HEK293 (cell line): ENCODE measurements at regions not wholly inside any gene's neighbourhood (a gene's known extent, or its start where the extent isn't known, plus 50 kb on each side); places are given as distances from the start of the nearest gene placed in this dataset.

Experiments
- CTCF ChIA-PET: fragments of 350-600 bp; formaldehyde crosslinking; extraction: SDS; loops from one replicate; lab custom pipeline; 2021; ENCODE audit warnings: antibody characterized with exemption; lab: Yijun Ruan, JAX
- POLR2A ChIA-PET: fragments of 300-600 bp; formaldehyde crosslinking; extraction: SDS; loops from one replicate; lab custom pipeline; 2020; ENCODE audit warnings: antibody characterized with exemption, inconsistent platforms; lab: Yijun Ruan, JAX
- H3K27ac ChIP-seq: fragments of 200-500 bp; sonication (Bioruptor generic); 2 replicates; pipeline ENCODE4 v1.5.1; 2014; ENCODE audit warnings: low read depth, low read length, control low read depth, inconsistent platforms; ENCODE audit errors: extremely low read depth
- H3K36me3 ChIP-seq, 2 experiments: fragments of 200-500 bp in 1 of 2; sonication (Bioruptor generic) in 1 of 2; 1 replicate in 1 of 2; 2 replicates in 1 of 2; pipeline ENCODE4 v1.5.1; 2014 to 2017; ENCODE audit warnings: inconsistent platforms in 2 of 2, low read length in 2 of 2; ENCODE audit not compliant: control insufficient read depth in 2 of 2, insufficient read depth in 1 of 2
- H3K4me1 ChIP-seq: fragments of 200-500 bp; sonication (Bioruptor generic); 2 replicates; pipeline ENCODE4 v1.5.1; 2014; ENCODE audit warnings: mild to moderate bottlenecking, low read length, inconsistent platforms; ENCODE audit not compliant: control insufficient read depth, insufficient read depth
- H3K4me3 ChIP-seq: 2 replicates; pipeline ENCODE4 v1.5.1; 2011; ENCODE audit warnings: low read depth, mild to moderate bottlenecking, control low read depth, low read length, moderate library complexity
- H3K9me3 ChIP-seq: fragments of 200-500 bp; sonication (Bioruptor generic); 2 replicates; pipeline ENCODE4 v1.5.1; 2014; ENCODE audit warnings: low read depth, low read length, inconsistent platforms; ENCODE audit not compliant: control insufficient read depth, insufficient read depth
- BCL11B ChIP-seq: fragments of 450-650 bp; formaldehyde crosslinking; IDR thresholded peaks from 2 replicates; pipeline ENCODE4 v1.5.1; 2016; ENCODE audit warnings: low read depth, missing biosample characterization, missing genetic modification characterization
- GFI1B ChIP-seq: fragments of 450-650 bp; formaldehyde crosslinking; IDR thresholded peaks from 2 replicates; pipeline ENCODE4 v1.5.1; 2016; ENCODE audit warnings: missing biosample characterization, missing genetic modification characterization
- GLIS1 ChIP-seq: fragments of 450-650 bp; formaldehyde crosslinking; IDR thresholded peaks from 2 replicates; pipeline ENCODE4 v1.5.1; 2016; ENCODE audit warnings: missing biosample characterization, missing genetic modification characterization
- IKZF3 ChIP-seq: fragments of 450-650 bp; IDR thresholded peaks from 2 replicates; pipeline ENCODE4 v1.5.0; 2018; ENCODE audit warnings: missing biosample characterization, mild to moderate bottlenecking, missing genetic modification characterization, moderate library complexity
- KLF8 ChIP-seq: fragments of 450-650 bp; formaldehyde crosslinking; IDR thresholded peaks from 2 replicates; pipeline ENCODE4 v1.5.1; 2016; ENCODE audit warnings: missing biosample characterization, missing genetic modification characterization
- MEIS1 ChIP-seq: sonication (generic); formaldehyde crosslinking; IDR thresholded peaks from 2 replicates; pipeline ENCODE4 v1.8.1; 2022; ENCODE audit warnings: missing genetic modification reagents, mild to moderate bottlenecking, borderline replicate concordance
- OSR2 ChIP-seq: fragments of 450-650 bp; formaldehyde crosslinking; IDR thresholded peaks from 2 replicates; pipeline ENCODE4 v1.5.1; 2016; ENCODE audit warnings: missing biosample characterization, missing genetic modification characterization
- PRDM4 ChIP-seq: fragments of 450-650 bp; formaldehyde crosslinking; IDR thresholded peaks from 2 replicates; pipeline ENCODE4 v1.5.1; 2017; ENCODE audit warnings: missing biosample characterization, missing genetic modification characterization
- SALL2 ChIP-seq: fragments of 450-650 bp; formaldehyde crosslinking; IDR thresholded peaks from 2 replicates; pipeline ENCODE4 v1.5.0; 2017; ENCODE audit warnings: missing biosample characterization, mild to moderate bottlenecking, missing genetic modification characterization, borderline replicate concordance
- SP3 ChIP-seq: fragments of 450-650 bp; formaldehyde crosslinking; IDR thresholded peaks from 2 replicates; pipeline ENCODE4 v1.5.1; 2016; ENCODE audit warnings: missing biosample characterization, missing genetic modification characterization
- SP7 ChIP-seq: fragments of 450-650 bp; formaldehyde crosslinking; IDR thresholded peaks from 2 replicates; pipeline ENCODE4 v1.5.1; 2016; ENCODE audit warnings: missing biosample characterization, missing genetic modification characterization
- TRIM28 ChIP-seq: IDR thresholded peaks from 2 replicates; pipeline ENCODE4 v1.6.1; 2011; ENCODE audit warnings: low read length, control low read depth, borderline replicate concordance
- YY1 ChIP-seq: fragments of 450-650 bp; formaldehyde crosslinking; IDR thresholded peaks from 2 replicates; pipeline ENCODE4 v1.5.1; 2018; ENCODE audit warnings: missing biosample characterization, missing genetic modification characterization
- ZBTB44 ChIP-seq: fragments of 450-650 bp; IDR thresholded peaks from 2 replicates; pipeline ENCODE4 v1.5.1; 2018; ENCODE audit warnings: missing biosample characterization, mild to moderate bottlenecking, missing genetic modification characterization
- ZBTB48 ChIP-seq: fragments of 450-650 bp; formaldehyde crosslinking; IDR thresholded peaks from 2 replicates; pipeline ENCODE4 v1.5.1; 2016; ENCODE audit warnings: missing biosample characterization, missing genetic modification characterization
- ZBTB6 ChIP-seq: fragments of 450-650 bp; formaldehyde crosslinking; IDR thresholded peaks from 2 replicates; pipeline ENCODE4 v1.5.1; 2017; ENCODE audit warnings: missing biosample characterization, missing genetic modification characterization
- ZBTB7A ChIP-seq: fragments of 450-650 bp; formaldehyde crosslinking; IDR thresholded peaks from 2 replicates; pipeline ENCODE4 v1.5.1; 2016; ENCODE audit warnings: low read depth, missing biosample characterization, missing genetic modification characterization
- ZFHX2 ChIP-seq: fragments of 450-650 bp; formaldehyde crosslinking; conservative IDR thresholded peaks from 2 replicates; pipeline ENCODE4 v1.5.1; 2016; ENCODE audit warnings: missing biosample characterization, missing genetic modification characterization
- ZFP69B ChIP-seq: fragments of 450-650 bp; formaldehyde crosslinking; IDR thresholded peaks from 2 replicates; pipeline ENCODE4 v1.5.1; 2016; ENCODE audit warnings: missing biosample characterization, missing genetic modification characterization
- ZNF140 ChIP-seq: fragments of 450-650 bp; formaldehyde crosslinking; IDR thresholded peaks from 2 replicates; pipeline ENCODE4 v1.5.1; 2016; ENCODE audit warnings: missing biosample characterization, missing genetic modification characterization
- ZNF211 ChIP-seq: fragments of 450-650 bp; formaldehyde crosslinking; IDR thresholded peaks from 2 replicates; pipeline ENCODE4 v1.5.1; 2016; ENCODE audit warnings: low read depth, missing biosample characterization, missing genetic modification characterization
- ZNF266 ChIP-seq: fragments of 450-650 bp; formaldehyde crosslinking; IDR thresholded peaks from 2 replicates; pipeline ENCODE4 v1.5.1; 2016; ENCODE audit warnings: missing biosample characterization, missing genetic modification characterization, low read depth
- ZNF302 ChIP-seq: fragments of 450-650 bp; formaldehyde crosslinking; IDR thresholded peaks from 2 replicates; pipeline ENCODE4 v1.5.1; 2016; ENCODE audit warnings: missing biosample characterization, missing genetic modification characterization, low read depth
- ZNF311 ChIP-seq: fragments of 450-650 bp; formaldehyde crosslinking; IDR thresholded peaks from 2 replicates; pipeline ENCODE4 v1.5.1; 2017; ENCODE audit warnings: missing biosample characterization, missing genetic modification characterization, borderline replicate concordance
- ZNF350 ChIP-seq: fragments of 450-650 bp; formaldehyde crosslinking; IDR thresholded peaks from 2 replicates; pipeline ENCODE4 v1.5.0; 2017; ENCODE audit warnings: missing biosample characterization, mild to moderate bottlenecking, missing genetic modification characterization
- ZNF600 ChIP-seq: fragments of 450-650 bp; formaldehyde crosslinking; IDR thresholded peaks from 2 replicates; pipeline ENCODE4 v1.5.1; 2016; ENCODE audit warnings: missing biosample characterization, missing genetic modification characterization
- ZNF623 ChIP-seq: fragments of 450-650 bp; formaldehyde crosslinking; IDR thresholded peaks from 2 replicates; pipeline ENCODE4 v1.5.1; 2016; ENCODE audit warnings: missing biosample characterization, missing genetic modification characterization
- ZNF654 ChIP-seq: fragments of 450-650 bp; formaldehyde crosslinking; IDR thresholded peaks from 2 replicates; pipeline ENCODE4 v1.5.1; 2016; ENCODE audit warnings: low read depth, missing biosample characterization, missing genetic modification characterization
- ZNF677 ChIP-seq: fragments of 450-650 bp; IDR thresholded peaks from 2 replicates; pipeline ENCODE4 v1.5.0; 2018; ENCODE audit warnings: missing biosample characterization, mild to moderate bottlenecking, missing genetic modification characterization, moderate library complexity
- ZNF76 ChIP-seq: fragments of 450-650 bp; formaldehyde crosslinking; IDR thresholded peaks from 2 replicates; pipeline ENCODE4; 2016; ENCODE audit warnings: low read depth, missing biosample characterization, missing genetic modification characterization, borderline replicate concordance
- ZSCAN30 ChIP-seq: fragments of 450-650 bp; IDR thresholded peaks from 2 replicates; pipeline ENCODE4 v1.5.1; 2018; ENCODE audit warnings: missing biosample characterization, mild to moderate bottlenecking, missing genetic modification characterization, moderate library complexity
- ZXDB ChIP-seq: fragments of 450-650 bp; formaldehyde crosslinking; IDR thresholded peaks from 2 replicates; pipeline ENCODE4 v1.5.1; 2016; ENCODE audit warnings: missing biosample characterization, missing genetic modification characterization
- TF ChIP-seq, protein P1 (sequence below): fragments of 450-650 bp; formaldehyde crosslinking; IDR thresholded peaks from 2 replicates; pipeline ENCODE4 v1.5.1; 2016; ENCODE audit warnings: missing biosample characterization, missing genetic modification characterization
- TF ChIP-seq, protein P2 (sequence below): fragments of 450-650 bp; formaldehyde crosslinking; IDR thresholded peaks from 2 replicates; pipeline ENCODE4 v1.5.1; 2016; ENCODE audit warnings: missing biosample characterization, missing genetic modification characterization, low read depth

DNA sequence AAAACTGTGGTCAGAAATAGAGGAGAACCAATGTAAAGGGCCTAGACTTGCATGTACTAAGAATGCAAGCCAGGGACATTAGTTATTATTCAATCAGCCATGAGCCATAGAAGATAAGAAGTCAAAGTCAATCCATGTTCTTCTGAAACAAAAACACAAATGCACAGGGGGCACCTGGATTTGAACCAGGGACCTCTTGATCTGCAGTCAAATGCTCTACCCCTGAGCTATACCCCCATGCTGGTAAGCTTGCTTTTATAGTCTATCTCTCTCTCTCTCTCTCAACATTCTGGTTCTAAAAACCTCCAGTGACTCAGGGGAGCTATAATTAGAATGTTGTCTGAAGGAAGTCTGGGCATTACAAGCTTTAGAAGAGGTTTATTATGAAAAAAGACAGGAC lies 85.6 kb upstream of the ACP3 start:
- 0 out of 2 replicates have a peak, but pooled peaks cover 2% of the 10 kb centered on the region for H3K4me1 ChIP-seq
- no peak overlapping the region; the same call in 1 of the 2 replicates for H3K27ac ChIP-seq
- H3K36me3 ChIP-seq: no peaks in the 10 kb centered on the region
- ChIA-PET CTCF (interaction anchor here (0.6 to 0.9 kb wide), 3 partner anchors 29 to 202 kb away, joined by 3 read pairs; no protein-coding TSS in a partner anchor), POLR2A (no interaction called here)
- H3K9me3 ChIP-seq: no peaks in the 10 kb centered on the region
- H3K4me3 ChIP-seq: no peak overlapping the region
- TF ChIP-seq SALL2 (no peak), SP3 (tag by site-specific recombination) (0 out of 2 replicates have a peak, but pooled peaks have one; percentile 14), SP7 (peak; percentile 30; the same call in 1 of the 2 replicates), MEIS1 (CRISPR knock-in tag) (no peak), ZNF350 (tag by site-specific recombination) (no peak), ZNF140 (tag by site-specific recombination) (no peak), YY1 (tag by site-specific recombination) (peak; percentile 21; the same call in 1 of the 2 replicates), ZNF76 (no peak), BCL11B (no peak), ZNF677 (tag by site-specific recombination) (no peak), ZNF623 (tag by site-specific recombination) (no peak), PRDM4 (no peak), ZBTB6 (tag by site-specific recombination) (0 out of 2 replicates have a peak, but pooled peaks have one; percentile 19), ZNF654 (tag by site-specific recombination) (no peak), ZBTB48 (tag by site-specific recombination) (peak; percentile 49; the same call in 1 of the 2 replicates), ZBTB7A (tag by site-specific recombination) (no peak), ZFHX2 (tag by site-specific recombination) (no peak), ZFP69B (tag by site-specific recombination) (no peak), KLF8 (tag by site-specific recombination) (no peak; the same call in 1 of the 2 replicates), IKZF3 (tag by site-specific recombination) (no peak), ZXDB (peak; percentile 20; the same call in 1 of the 2 replicates), GLIS1 (no peak), ZNF311 (tag by site-specific recombination) (no peak), ZSCAN30 (tag by site-specific recombination) (peak; percentile 39; the same call in 1 of the 2 replicates), GFI1B (tag by site-specific recombination) (0 out of 2 replicates have a peak, but pooled peaks have one; percentile 19), ZNF211 (tag by site-specific recombination) (no peak), ZNF302 (tag by site-specific recombination) (no peak), OSR2 (tag by site-specific recombination) (no peak), ZNF266 (tag by site-specific recombination) (no peak), TRIM28 (0 out of 2 replicates have a peak, but pooled peaks have one; percentile 51), ZBTB44 (tag by site-specific recombination) (0 out of 2 replicates have a peak, but pooled peaks have one; percentile 14), ZNF600 (tag by site-specific recombination) (no peak)
- TF ChIP-seq, protein P1, sequence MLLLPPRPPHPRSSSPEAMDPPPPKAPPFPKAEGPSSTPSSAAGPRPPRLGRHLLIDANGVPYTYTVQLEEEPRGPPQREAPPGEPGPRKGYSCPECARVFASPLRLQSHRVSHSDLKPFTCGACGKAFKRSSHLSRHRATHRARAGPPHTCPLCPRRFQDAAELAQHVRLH (tag by site-specific recombination): peak; percentile 60; the same call in 1 of the 2 replicates
- TF ChIP-seq, protein P2, sequence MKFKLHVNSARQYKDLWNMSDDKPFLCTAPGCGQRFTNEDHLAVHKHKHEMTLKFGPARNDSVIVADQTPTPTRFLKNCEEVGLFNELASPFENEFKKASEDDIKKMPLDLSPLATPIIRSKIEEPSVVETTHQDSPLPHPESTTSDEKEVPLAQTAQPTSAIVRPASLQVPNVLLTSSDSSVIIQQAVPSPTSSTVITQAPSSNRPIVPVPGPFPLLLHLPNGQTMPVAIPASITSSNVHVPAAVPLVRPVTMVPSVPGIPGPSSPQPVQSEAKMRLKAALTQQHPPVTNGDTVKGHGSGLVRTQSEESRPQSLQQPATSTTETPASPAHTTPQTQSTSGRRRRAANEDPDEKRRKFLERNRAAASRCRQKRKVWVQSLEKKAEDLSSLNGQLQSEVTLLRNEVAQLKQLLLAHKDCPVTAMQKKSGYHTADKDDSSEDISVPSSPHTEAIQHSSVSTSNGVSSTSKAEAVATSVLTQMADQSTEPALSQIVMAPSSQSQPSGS (tag by site-specific recombination): no peak
